ENCODE measurements at regions not wholly inside any gene's neighbourhood (a gene's known extent, or its start where the extent isn't known, plus 50 kb on each side); places are given as distances from the start of the nearest gene placed in this dataset.

DNA sequence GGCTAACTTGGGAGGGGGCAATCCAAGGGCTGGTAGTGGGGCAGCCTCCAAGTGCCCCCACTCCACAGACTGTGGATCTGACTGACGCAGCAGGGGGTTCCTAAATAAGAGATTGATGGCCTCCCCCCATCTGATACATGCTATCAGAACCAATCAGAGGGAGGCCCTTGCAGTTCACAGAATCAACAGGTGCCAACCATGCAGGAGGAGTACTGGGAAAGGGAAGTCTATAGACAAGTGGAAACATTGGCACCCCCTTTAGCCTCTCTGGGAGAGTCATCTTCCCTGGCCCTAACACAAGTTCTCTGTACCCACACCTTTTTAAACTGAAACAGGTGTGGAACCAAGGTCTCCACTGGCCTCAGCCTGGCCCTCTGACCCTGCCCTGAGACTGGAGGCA, 145.8 kb downstream of the OR2B2 start:
- no peak for DNase-seq (ENCODE audit: low read depth in 1 of 2, low spot score in 1 of 2)
- H3K4me1 ChIP-seq (ENCODE audit: low read depth): no peaks in the 10 kb centered on the region
- TF ChIP-seq, protein P1, sequence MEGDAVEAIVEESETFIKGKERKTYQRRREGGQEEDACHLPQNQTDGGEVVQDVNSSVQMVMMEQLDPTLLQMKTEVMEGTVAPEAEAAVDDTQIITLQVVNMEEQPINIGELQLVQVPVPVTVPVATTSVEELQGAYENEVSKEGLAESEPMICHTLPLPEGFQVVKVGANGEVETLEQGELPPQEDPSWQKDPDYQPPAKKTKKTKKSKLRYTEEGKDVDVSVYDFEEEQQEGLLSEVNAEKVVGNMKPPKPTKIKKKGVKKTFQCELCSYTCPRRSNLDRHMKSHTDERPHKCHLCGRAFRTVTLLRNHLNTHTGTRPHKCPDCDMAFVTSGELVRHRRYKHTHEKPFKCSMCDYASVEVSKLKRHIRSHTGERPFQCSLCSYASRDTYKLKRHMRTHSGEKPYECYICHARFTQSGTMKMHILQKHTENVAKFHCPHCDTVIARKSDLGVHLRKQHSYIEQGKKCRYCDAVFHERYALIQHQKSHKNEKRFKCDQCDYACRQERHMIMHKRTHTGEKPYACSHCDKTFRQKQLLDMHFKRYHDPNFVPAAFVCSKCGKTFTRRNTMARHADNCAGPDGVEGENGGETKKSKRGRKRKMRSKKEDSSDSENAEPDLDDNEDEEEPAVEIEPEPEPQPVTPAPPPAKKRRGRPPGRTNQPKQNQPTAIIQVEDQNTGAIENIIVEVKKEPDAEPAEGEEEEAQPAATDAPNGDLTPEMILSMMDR (IDR thresholded peaks at IDR 0.05; ENCODE audit: low read depth, low read length): no peak
- H3K36me3 ChIP-seq: no peaks in the 10 kb centered on the region
- H3K27me3 ChIP-seq: peaks cover 54% of the 10 kb centered on the region
- H3K27ac ChIP-seq: no peak overlapping the region
- no peak overlapping the region for H3K4me3 ChIP-seq
- no peaks in the 10 kb centered on the region for H3K9me3 ChIP-seq (ENCODE audit: low read depth)

DNA sequence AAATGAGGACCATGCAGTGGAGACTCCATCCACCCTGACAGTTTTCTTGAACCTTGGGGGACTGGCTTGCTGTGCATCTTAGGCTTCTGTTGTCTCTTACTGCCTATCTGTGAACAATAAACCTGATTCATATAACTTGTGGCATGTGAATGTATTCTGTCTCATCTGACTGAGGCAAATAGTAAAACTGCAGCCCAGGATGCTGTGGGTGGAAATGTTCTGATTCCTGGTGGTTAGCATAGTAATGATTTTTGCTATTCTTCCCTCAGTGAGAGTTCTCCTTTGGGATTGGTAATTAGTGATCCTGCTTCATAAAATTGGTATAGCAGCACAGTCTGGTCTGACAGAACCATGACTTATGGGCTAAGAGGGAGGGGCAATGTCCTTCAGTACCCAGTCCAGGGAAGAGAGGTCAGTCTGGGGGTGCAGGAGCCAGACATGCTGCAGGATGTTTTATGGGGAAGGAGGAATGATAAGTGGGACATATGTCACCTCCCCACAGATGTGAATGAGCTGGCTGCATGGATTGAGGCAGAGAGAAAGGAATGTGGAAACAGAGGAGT, 147.1 kb downstream of the OR2B2 start:
- no peak for DNase-seq (ENCODE audit: low read depth in 1 of 2, low spot score in 1 of 2)
- Histone ChIP-seq H3K27ac (no peak overlapping the region), H3K4me1 (ENCODE audit: low read depth) (no peaks in the 10 kb centered on the region), H3K27me3 (peaks cover 41% of the 10 kb centered on the region), H3K36me3 (no peaks in the 10 kb centered on the region), H3K9me3 (ENCODE audit: low read depth) (no peaks in the 10 kb centered on the region), H3K4me3 (no peak overlapping the region)
- TF ChIP-seq, protein P1 (IDR thresholded peaks at IDR 0.05; ENCODE audit: low read depth, low read length): no peak

DNA sequence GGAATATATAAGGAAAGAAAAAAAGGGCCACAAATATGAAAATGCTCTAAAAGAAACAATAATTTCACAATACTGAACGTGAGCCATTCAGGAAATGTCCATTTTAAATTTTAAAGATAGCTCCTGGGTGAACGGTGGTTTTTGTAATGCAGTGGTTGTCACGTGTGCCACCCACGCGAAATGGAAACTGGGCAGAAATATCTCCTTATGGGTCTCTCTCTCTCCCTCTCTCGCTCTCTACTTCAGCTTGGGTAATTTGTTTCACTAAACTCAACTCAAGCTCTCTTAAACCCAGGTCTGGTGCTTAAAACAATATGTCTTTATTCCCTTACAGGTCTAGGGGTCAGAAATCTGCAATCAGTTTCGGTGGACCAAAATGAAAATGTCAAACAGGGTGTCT, 150.8 kb downstream of the OR2B2 start:
- no peak overlapping the region for H3K4me3 ChIP-seq
- H3K9me3 ChIP-seq (ENCODE audit: low read depth): no peaks in the 10 kb centered on the region
- TF ChIP-seq, protein P1 (IDR thresholded peaks at IDR 0.05; ENCODE audit: low read depth, low read length): no peak
- DNase-seq (ENCODE audit: low read depth in 1 of 2, low spot score in 1 of 2): peak in 1 of 2 donors; percentile 76
- peaks cover 4% of the 10 kb centered on the region for H3K4me1 ChIP-seq (ENCODE audit: low read depth)
- no peaks in the 10 kb centered on the region for H3K36me3 ChIP-seq
- H3K27me3 ChIP-seq: peaks cover 10% of the 10 kb centered on the region
- H3K27ac ChIP-seq: no peak overlapping the region

DNA sequence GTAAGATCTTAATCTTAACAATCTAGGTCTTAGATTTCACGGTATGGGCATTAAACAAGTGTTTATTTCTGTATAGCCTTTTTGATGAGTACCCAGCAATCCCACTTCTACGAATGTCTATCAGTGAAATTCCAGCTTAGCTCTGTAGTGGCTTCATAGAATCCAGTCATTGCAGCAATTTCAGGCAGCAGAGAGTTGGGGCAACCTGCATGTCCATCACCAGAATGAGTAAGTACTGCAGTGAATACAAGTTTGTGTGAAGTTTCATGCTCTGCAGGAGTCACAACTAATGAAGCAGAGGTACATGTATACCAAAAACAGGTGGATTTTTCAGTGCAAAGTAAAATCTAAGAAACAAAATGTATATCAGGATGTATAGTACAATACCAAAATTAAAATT, 151.7 kb downstream of the OR2B2 start:
- Histone ChIP-seq H3K36me3 (no peaks in the 10 kb centered on the region), H3K4me1 (ENCODE audit: low read depth) (peaks cover 4% of the 10 kb centered on the region), H3K27ac (no peak overlapping the region), H3K9me3 (ENCODE audit: low read depth) (no peaks in the 10 kb centered on the region), H3K4me3 (no peak overlapping the region), H3K27me3 (peaks cover 1% of the 10 kb centered on the region)
- DNase-seq (ENCODE audit: low read depth in 1 of 2, low spot score in 1 of 2): no peak
- TF ChIP-seq, protein P1 (IDR thresholded peaks at IDR 0.05; ENCODE audit: low read depth, low read length): no peak

DNA sequence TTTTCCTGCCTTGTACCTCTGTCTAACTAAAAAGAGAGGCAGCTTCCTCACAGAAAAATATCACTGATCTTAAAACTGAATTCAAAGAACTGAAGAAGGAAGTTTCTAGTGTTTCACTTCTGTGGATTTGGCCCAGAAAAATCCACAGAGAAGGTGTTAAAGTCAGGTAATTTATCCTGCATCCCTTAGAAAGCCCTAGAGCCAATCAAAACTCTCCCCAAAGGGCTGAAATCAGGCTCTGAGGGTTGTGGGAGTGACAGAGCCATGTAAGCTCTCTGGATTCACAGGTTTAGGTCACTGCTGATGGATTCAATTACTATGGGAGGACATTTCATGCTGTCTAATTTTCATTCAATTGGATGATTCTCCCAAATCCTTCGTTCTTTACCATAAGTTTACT, 152.3 kb downstream of the OR2B2 start:
- Histone ChIP-seq H3K27me3 (no peaks in the 10 kb centered on the region), H3K36me3 (no peaks in the 10 kb centered on the region), H3K4me1 (ENCODE audit: low read depth) (peaks cover 4% of the 10 kb centered on the region), H3K27ac (no peak overlapping the region), H3K9me3 (ENCODE audit: low read depth) (no peaks in the 10 kb centered on the region), H3K4me3 (no peak overlapping the region)
- TF ChIP-seq, protein P1 (IDR thresholded peaks at IDR 0.05; ENCODE audit: low read depth, low read length): no peak
- no peak for DNase-seq (ENCODE audit: low read depth in 1 of 2, low spot score in 1 of 2)

DNA sequence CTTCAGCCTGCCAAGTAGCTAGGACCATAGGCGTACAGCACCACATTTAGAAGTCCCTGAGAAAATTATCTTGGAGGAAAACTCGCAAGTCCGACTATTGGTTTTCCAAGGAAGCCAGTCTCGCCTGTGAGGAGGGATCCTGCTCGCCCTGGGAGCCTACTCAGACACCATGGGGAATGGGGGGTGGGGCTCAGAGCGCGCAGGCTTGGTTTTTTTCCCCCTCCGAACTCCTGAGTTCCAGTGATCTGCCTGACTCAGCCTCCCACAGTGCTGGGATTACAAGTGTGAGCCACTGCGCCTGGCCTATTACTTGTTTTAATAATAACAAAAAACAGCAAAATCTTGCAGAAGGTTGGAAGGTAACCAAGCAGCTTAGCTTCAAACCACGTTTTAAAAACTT, 153.7 kb downstream of the OR2B2 start:
- Histone ChIP-seq H3K36me3 (no peaks in the 10 kb centered on the region), H3K27me3 (no peaks in the 10 kb centered on the region), H3K9me3 (ENCODE audit: low read depth) (no peaks in the 10 kb centered on the region), H3K4me3 (no peak overlapping the region), H3K27ac (no peak overlapping the region), H3K4me1 (ENCODE audit: low read depth) (peaks cover 9% of the 10 kb centered on the region)
- DNase-seq (ENCODE audit: low read depth in 1 of 2, low spot score in 1 of 2): no peak
- TF ChIP-seq, protein P1 (IDR thresholded peaks at IDR 0.05; ENCODE audit: low read depth, low read length): no peak
